ENCODE measurements at regions not wholly inside any gene's neighbourhood (a gene's known extent, or its start where the extent isn't known, plus 50 kb on each side); places are given as distances from the start of the nearest gene placed in this dataset.

GRCh38 chr9:73682789-73683188 lies 531.1 kb downstream of the ANXA1 start:
- no peak for DNase-seq

GRCh38 chr9:73683862-73684591 lies 532.4 kb downstream of the ANXA1 start:
- DNase-seq, result no peak

GRCh38 chr9:73684601-73685000 lies 532.9 kb downstream of the ANXA1 start:
- no peak for DNase-seq

GRCh38 chr9:73685786-73686185 lies 534.1 kb downstream of the ANXA1 start:
- no peak for DNase-seq

GRCh38 chr9:73689051-73689870 lies 537.6 kb downstream of the ANXA1 start:
- no peak for DNase-seq

GRCh38 chr9:73701415-73702057 lies 549.9 kb downstream of the ANXA1 start:
- DNase-seq, result no peak

GRCh38 chr9:73714294-73714693 lies 562.6 kb downstream of the ANXA1 start:
- no peak for DNase-seq

- no peak for DNase-seq
These were observed 563.9 kb downstream of the ANXA1 start for GRCh38 chr9:73715591-73715990.

- DNase-seq, result no peak
These were observed 568.0 kb downstream of the ANXA1 start for GRCh38 chr9:73719660-73720059.

- DNase-seq, result no peak
These were observed 568.9 kb downstream of the ANXA1 start for GRCh38 chr9:73720601-73721000.

GRCh38 chr9:73736270-73736669 lies 584.6 kb downstream of the ANXA1 start:
- DNase-seq, result no peak

GRCh38 chr9:73738741-73739530 lies 587.3 kb downstream of the ANXA1 start:
- no peak for DNase-seq

- no peak for DNase-seq
These were observed 589.7 kb downstream of the ANXA1 start for GRCh38 chr9:73741316-73741715.

- no peak for DNase-seq
These were observed 590.7 kb downstream of the ANXA1 start for GRCh38 chr9:73742412-73742811.

GRCh38 chr9:73743826-73744225 lies 592.2 kb downstream of the ANXA1 start:
- DNase-seq, result no peak

GRCh38 chr9:73745598-73745997 lies 593.9 kb downstream of the ANXA1 start:
- no peak for DNase-seq

GRCh38 chr9:73753171-73753570 lies 601.5 kb downstream of the ANXA1 start:
- DNase-seq, result no peak

GRCh38 chr9:73761905-73762304 lies 610.2 kb downstream of the ANXA1 start:
- DNase-seq, result no peak

- DNase-seq, result no peak
These were observed 622.2 kb downstream of the ANXA1 start for GRCh38 chr9:73773896-73774295.

GRCh38 chr9:73775757-73776156 lies 624.1 kb downstream of the ANXA1 start:
- DNase-seq, result no peak

- DNase-seq, result no peak
These were observed 629.3 kb downstream of the ANXA1 start for GRCh38 chr9:73780916-73781315.

GRCh38 chr9:73782166-73782565 lies 630.5 kb downstream of the ANXA1 start:
- no peak for DNase-seq

GRCh38 chr9:73799446-73799845 lies 647.8 kb downstream of the ANXA1 start:
- DNase-seq, result no peak

Measured in activated gamma-delta T cell treated with Interleukin-2 at 50 U/mL for 16 hours (primary cell).